ENCODE measurements at regions not wholly inside any gene's neighbourhood (a gene's known extent, or its start where the extent isn't known, plus 50 kb on each side); places are given as distances from the start of the nearest gene placed in this dataset.

DNA sequence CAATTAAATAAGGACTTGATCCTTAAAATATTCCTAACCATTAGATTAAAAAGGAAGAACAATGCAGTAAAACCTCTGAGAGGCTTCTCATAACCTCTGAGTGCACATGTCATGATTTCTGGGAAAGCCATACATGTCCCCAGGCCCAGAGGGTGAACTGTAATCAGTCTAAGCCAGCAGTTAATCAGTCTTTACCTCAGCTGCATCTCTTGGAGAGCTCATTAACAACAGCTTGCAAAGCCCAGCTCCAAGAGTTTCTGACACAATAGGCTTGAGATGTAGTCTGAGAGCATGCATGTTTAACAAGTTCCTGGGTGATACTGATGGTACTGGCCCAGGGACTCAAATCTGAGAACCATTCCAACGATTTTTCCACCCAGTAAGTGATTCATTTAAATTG is 392.1 kb downstream of the DNAH5 start:
- ATAC-seq (ENCODE audit: low FRiP score in 2 of 2), result no peak
- WGBS, 2 donors, result 18 to 28% methylated on average over 1 of the region's 1 CpG
- TF ChIP-seq POLR2AphosphoS5 (IDR thresholded peaks at IDR 0.05) (no peak), POLR2A (IDR thresholded peaks at IDR 0.05) (no peak), EP300 (IDR thresholded peaks at IDR 0.05) (no peak)
- TF ChIP-seq, protein P1, sequence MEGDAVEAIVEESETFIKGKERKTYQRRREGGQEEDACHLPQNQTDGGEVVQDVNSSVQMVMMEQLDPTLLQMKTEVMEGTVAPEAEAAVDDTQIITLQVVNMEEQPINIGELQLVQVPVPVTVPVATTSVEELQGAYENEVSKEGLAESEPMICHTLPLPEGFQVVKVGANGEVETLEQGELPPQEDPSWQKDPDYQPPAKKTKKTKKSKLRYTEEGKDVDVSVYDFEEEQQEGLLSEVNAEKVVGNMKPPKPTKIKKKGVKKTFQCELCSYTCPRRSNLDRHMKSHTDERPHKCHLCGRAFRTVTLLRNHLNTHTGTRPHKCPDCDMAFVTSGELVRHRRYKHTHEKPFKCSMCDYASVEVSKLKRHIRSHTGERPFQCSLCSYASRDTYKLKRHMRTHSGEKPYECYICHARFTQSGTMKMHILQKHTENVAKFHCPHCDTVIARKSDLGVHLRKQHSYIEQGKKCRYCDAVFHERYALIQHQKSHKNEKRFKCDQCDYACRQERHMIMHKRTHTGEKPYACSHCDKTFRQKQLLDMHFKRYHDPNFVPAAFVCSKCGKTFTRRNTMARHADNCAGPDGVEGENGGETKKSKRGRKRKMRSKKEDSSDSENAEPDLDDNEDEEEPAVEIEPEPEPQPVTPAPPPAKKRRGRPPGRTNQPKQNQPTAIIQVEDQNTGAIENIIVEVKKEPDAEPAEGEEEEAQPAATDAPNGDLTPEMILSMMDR (IDR thresholded peaks at IDR 0.05), result no peak
- no peak overlapping the region for H3K4me3 ChIP-seq
- H3K27me3 ChIP-seq, result no peaks in the 10 kb centered on the region
- no peaks in the 10 kb centered on the region for H3K9me3 ChIP-seq
- no peak for DNase-seq
- no peaks in the 10 kb centered on the region for H3K4me1 ChIP-seq
- H3K27ac ChIP-seq, result no peak overlapping the region
- no peaks in the 10 kb centered on the region for H3K36me3 ChIP-seq

DNA sequence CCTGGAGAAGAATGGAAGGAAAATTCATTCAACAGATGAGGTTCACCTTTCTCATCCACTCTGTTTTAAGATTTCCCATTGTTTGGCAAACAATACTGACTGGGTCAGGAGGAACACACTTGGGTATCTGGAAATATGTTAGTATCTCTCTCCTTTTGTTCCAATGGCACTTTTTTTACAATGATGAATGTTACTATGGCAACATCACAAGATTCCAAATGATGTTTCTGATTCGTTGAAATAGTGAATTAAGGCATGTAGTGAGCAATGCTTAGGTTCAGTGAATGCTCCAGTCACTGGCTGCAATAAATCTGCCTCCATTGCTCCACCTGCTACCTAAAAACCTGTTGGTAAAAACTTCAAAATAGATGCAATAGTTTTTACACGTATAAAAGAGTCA is 392.8 kb downstream of the DNAH5 start:
- WGBS, 2 donors, result 37 to 54% methylated on average over 2 of the region's 2 CpGs
- Histone ChIP-seq H3K4me3 (no peak overlapping the region), H3K4me1 (no peaks in the 10 kb centered on the region)

DNA sequence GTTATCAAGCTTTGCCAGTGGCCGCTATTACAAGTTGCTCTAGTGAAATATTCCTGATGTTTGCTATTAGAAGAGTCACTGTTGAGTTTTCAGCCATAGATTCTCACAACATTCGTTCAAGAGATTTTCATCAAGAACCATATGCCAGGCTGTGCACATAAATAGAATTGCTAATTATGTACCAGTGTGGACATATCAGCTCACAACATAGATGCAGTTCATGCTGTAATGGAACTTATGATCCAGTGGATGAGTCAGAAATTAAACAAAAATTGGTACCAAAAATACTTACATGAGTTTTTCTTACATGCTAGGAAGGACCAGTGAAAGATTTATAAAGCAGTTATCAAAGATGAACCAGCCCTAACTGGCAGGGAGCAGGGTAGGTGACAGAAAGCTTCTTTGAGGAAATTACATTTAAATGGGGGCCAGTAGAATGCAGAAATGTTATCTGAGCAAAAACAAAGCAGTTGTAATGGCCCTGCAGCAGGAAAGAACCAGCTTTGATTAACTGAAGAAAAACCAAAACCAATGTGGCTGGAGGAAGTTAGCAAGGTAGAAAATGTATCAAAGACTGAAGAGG is 404.2 kb downstream of the DNAH5 start:
- 63 to 64% methylated on average over 2 of the region's 2 CpGs for WGBS, 2 donors
- no peak for TF ChIP-seq POLR2AphosphoS5 (IDR thresholded peaks at IDR 0.05)
- no peak for TF ChIP-seq EP300 (IDR thresholded peaks at IDR 0.05)
- TF ChIP-seq POLR2A (IDR thresholded peaks at IDR 0.05), result no peak
- TF ChIP-seq, protein P1 (IDR thresholded peaks at IDR 0.05), result no peak
- Histone ChIP-seq H3K27me3 (no peaks in the 10 kb centered on the region), H3K4me1 (no peaks in the 10 kb centered on the region), H3K4me3 (no peak overlapping the region), H3K36me3 (no peaks in the 10 kb centered on the region), H3K27ac (no peak overlapping the region), H3K9me3 (no peaks in the 10 kb centered on the region)
- DNase-seq, result no peak
- no peak for ATAC-seq (ENCODE audit: low FRiP score in 2 of 2)

More for the DNA sequence above, 392.8 kb downstream of the DNAH5 start:
- ATAC-seq (ENCODE audit: low FRiP score in 2 of 2) (no peak), DNase-seq (no peak)
- no peaks in the 10 kb centered on the region for H3K27me3 ChIP-seq
- no peak overlapping the region for H3K27ac ChIP-seq
- no peaks in the 10 kb centered on the region for H3K36me3 ChIP-seq
- no peaks in the 10 kb centered on the region for H3K9me3 ChIP-seq
- TF ChIP-seq POLR2A (IDR thresholded peaks at IDR 0.05) (no peak), EP300 (IDR thresholded peaks at IDR 0.05) (no peak)
- TF ChIP-seq, protein P1 (IDR thresholded peaks at IDR 0.05), result no peak

DNA sequence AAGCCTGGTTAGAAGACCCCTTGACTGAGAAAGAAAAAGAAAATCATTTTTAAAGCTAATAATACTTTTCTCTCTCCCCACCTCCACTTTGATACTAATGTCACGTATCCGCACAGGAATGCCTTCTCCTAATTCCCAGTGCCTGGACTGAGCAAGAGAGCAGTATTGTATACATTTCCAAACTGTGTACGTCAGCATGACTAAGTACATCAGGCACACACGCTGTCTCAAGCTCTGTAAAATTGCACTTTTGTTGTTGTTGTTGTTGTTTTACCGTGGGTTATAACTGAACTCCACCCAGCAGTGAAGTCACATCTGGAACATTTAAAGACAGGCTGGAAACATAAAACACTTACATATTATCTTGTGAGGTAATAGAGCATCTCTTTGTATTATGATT is 407.6 kb downstream of the DNAH5 start:
- Histone ChIP-seq H3K4me3 (no peak overlapping the region), H3K9me3 (no peaks in the 10 kb centered on the region), H3K4me1 (no peaks in the 10 kb centered on the region), H3K27me3 (no peaks in the 10 kb centered on the region), H3K36me3 (no peaks in the 10 kb centered on the region), H3K27ac (no peak overlapping the region)
- 83 to 87% methylated on average over 5 of the region's 5 CpGs for WGBS, 2 donors
- ATAC-seq (ENCODE audit: low FRiP score in 2 of 2) (no peak), DNase-seq (no peak)
- TF ChIP-seq POLR2AphosphoS5 (IDR thresholded peaks at IDR 0.05) (no peak), POLR2A (IDR thresholded peaks at IDR 0.05) (no peak), EP300 (IDR thresholded peaks at IDR 0.05) (no peak)
- TF ChIP-seq, protein P1 (IDR thresholded peaks at IDR 0.05), result no peak

DNA sequence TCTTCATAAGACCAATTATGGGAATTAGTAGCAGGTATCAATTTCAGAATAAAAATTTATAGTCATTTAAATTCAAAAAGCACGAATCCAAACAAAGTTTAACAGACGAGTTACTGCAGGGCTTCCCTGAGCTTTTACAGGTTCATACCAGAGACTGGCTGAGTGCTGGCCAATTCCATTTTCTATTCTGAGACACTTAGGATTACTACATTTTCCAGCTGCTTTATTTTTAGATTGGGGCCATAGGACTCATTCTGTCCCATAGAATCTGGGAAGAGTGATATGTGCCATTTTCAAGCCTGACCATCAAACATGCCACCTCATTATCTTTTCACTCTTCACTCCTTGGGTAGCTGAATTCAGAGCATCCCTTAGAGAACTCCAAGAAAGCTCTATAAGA is 410.7 kb downstream of the DNAH5 start:
- Histone ChIP-seq H3K27me3 (no peaks in the 10 kb centered on the region), H3K27ac (no peak overlapping the region), H3K36me3 (no peaks in the 10 kb centered on the region), H3K4me1 (no peaks in the 10 kb centered on the region), H3K9me3 (no peaks in the 10 kb centered on the region), H3K4me3 (no peak overlapping the region)
- ATAC-seq (ENCODE audit: low FRiP score in 2 of 2), result no peak
- TF ChIP-seq EP300 (IDR thresholded peaks at IDR 0.05), result no peak
- no peak for TF ChIP-seq POLR2A (IDR thresholded peaks at IDR 0.05)
- no peak for TF ChIP-seq POLR2AphosphoS5 (IDR thresholded peaks at IDR 0.05)
- TF ChIP-seq, protein P1 (IDR thresholded peaks at IDR 0.05), result no peak
- 63 to 81% methylated on average over 2 of the region's 2 CpGs for WGBS, 2 donors
- no peak for DNase-seq

Data from upper lobe of left lung (tissue), 6 donors.